Esophagus muscularis mucosa (tissue), 4 donors: ENCODE measurements at regions not wholly inside any gene's neighbourhood (a gene's known extent, or its start where the extent isn't known, plus 50 kb on each side); places are given as distances from the start of the nearest gene placed in this dataset.

Experiments used
- CTCF ChIP-seq, 3 experiments: fragments of 200-600 bp in 2 of 3; fragments of 450-650 bp in 1 of 3; sonication (generic) in 2 of 3; IDR thresholded peaks; one replicate each; pipeline ENCODE4 v1.5.1; 2017 to 2019; ENCODE audit warnings: antibody characterized with exemption in 3 of 3, mild to moderate bottlenecking in 2 of 3, moderate library complexity in 1 of 3
- EP300 ChIP-seq: sonication (generic); formaldehyde crosslinking; IDR thresholded peaks from one replicate; pipeline ENCODE4 v1.6.1; 2017; ENCODE audit warnings: antibody characterized with exemption
- POLR2A ChIP-seq: fragments of 450-650 bp; IDR thresholded peaks from one replicate; pipeline ENCODE4 v1.6.1; 2017; ENCODE audit warnings: antibody characterized with exemption, moderate library complexity, mild to moderate bottlenecking, low read depth
- POLR2AphosphoS5 ChIP-seq, 2 donors: sonication (generic); formaldehyde crosslinking; IDR thresholded peaks; one replicate each; pipeline ENCODE4 v1.6.1; 2017; ENCODE audit warnings: antibody characterized with exemption in 2 of 2

GRCh38 chr2:210863283-210863682 lies 306.9 kb downstream of the CPS1 start:
- TF ChIP-seq CTCF (IDR thresholded peaks at IDR 0.05) (no peak), EP300 (no peak), POLR2AphosphoS5 (IDR thresholded peaks at IDR 0.05) (no peak), POLR2A (no peak)
